ENCODE measurements at regions not wholly inside any gene's neighbourhood (a gene's known extent, or its start where the extent isn't known, plus 50 kb on each side); places are given as distances from the start of the nearest gene placed in this dataset.

- TF ChIP-seq ZNF318 (CRISPR knock-in tag; IDR thresholded peaks at IDR 0.05): no peak
- TF ChIP-seq, protein P1, sequence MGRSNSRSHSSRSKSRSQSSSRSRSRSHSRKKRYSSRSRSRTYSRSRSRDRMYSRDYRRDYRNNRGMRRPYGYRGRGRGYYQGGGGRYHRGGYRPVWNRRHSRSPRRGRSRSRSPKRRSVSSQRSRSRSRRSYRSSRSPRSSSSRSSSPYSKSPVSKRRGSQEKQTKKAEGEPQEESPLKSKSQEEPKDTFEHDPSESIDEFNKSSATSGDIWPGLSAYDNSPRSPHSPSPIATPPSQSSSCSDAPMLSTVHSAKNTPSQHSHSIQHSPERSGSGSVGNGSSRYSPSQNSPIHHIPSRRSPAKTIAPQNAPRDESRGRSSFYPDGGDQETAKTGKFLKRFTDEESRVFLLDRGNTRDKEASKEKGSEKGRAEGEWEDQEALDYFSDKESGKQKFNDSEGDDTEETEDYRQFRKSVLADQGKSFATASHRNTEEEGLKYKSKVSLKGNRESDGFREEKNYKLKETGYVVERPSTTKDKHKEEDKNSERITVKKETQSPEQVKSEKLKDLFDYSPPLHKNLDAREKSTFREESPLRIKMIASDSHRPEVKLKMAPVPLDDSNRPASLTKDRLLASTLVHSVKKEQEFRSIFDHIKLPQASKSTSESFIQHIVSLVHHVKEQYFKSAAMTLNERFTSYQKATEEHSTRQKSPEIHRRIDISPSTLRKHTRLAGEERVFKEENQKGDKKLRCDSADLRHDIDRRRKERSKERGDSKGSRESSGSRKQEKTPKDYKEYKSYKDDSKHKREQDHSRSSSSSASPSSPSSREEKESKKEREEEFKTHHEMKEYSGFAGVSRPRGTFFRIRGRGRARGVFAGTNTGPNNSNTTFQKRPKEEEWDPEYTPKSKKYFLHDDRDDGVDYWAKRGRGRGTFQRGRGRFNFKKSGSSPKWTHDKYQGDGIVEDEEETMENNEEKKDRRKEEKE (IDR thresholded peaks at IDR 0.05): no peak
- TF ChIP-seq POLR2AphosphoS5 (IDR thresholded peaks at IDR 0.05; ENCODE audit: low read depth, low read length): no peak
- peak; percentile 38; the same call in 1 of the 2 replicates for TF ChIP-seq MAFF (IDR thresholded peaks at IDR 0.05; ENCODE audit: low read depth, low read length)
- TF ChIP-seq, protein P2, sequence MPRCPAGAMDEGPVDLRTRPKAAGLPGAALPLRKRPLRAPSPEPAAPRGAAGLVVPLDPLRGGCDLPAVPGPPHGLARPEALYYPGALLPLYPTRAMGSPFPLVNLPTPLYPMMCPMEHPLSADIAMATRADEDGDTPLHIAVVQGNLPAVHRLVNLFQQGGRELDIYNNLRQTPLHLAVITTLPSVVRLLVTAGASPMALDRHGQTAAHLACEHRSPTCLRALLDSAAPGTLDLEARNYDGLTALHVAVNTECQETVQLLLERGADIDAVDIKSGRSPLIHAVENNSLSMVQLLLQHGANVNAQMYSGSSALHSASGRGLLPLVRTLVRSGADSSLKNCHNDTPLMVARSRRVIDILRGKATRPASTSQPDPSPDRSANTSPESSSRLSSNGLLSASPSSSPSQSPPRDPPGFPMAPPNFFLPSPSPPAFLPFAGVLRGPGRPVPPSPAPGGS (CRISPR knock-in tag; IDR thresholded peaks at IDR 0.05): no peak
- TF ChIP-seq ATF2 (CRISPR knock-in tag; IDR thresholded peaks at IDR 0.05): no peak
- no peak for TF ChIP-seq ZNF558 (CRISPR knock-in tag; IDR thresholded peaks at IDR 0.05; ENCODE audit: borderline replicate concordance)
- no peak for TF ChIP-seq NFYB (CRISPR knock-in tag; IDR thresholded peaks at IDR 0.05)
- TF ChIP-seq, protein P3, sequence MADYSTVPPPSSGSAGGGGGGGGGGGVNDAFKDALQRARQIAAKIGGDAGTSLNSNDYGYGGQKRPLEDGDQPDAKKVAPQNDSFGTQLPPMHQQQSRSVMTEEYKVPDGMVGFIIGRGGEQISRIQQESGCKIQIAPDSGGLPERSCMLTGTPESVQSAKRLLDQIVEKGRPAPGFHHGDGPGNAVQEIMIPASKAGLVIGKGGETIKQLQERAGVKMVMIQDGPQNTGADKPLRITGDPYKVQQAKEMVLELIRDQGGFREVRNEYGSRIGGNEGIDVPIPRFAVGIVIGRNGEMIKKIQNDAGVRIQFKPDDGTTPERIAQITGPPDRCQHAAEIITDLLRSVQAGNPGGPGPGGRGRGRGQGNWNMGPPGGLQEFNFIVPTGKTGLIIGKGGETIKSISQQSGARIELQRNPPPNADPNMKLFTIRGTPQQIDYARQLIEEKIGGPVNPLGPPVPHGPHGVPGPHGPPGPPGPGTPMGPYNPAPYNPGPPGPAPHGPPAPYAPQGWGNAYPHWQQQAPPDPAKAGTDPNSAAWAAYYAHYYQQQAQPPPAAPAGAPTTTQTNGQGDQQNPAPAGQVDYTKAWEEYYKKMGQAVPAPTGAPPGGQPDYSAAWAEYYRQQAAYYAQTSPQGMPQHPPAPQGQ (CRISPR knock-in tag; IDR thresholded peaks at IDR 0.05; ENCODE audit: borderline replicate concordance): no peak
Measured at GRCh38 chr9:28714188-28714587, 1140.9 kb upstream of the C9orf72 start (continued).
